ENCODE measurements at regions not wholly inside any gene's neighbourhood (a gene's known extent, or its start where the extent isn't known, plus 50 kb on each side); places are given as distances from the start of the nearest gene placed in this dataset.

DNA sequence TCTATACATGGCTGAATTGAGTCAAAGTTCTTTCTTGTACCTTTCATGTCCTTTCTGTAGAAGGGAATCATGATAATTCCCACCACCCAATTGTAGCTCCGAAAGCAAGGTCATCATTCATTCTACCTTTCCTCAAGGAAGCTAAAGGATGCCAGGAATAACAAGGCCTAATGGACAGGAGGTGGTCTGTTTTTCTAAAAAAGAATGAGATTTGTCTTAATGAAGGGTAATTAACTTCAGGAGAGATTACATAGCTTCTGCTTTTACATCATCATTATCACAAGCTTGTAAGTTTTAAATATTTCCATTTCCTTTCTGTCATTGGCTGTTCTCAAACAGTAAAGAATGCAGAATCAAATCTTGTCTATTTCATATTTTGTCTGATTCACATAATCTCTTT, 249.5 kb upstream of the SORCS1 start:
- POLR2A ChIA-PET (ENCODE audit: partially characterized antibody), result no interaction called here

More for the DNA sequence above, 249.5 kb upstream of the SORCS1 start:
- Histone ChIP-seq H4K5ac (ENCODE audit: insufficient read length, low read depth, low read length) (no peak overlapping the region), H3K56ac (replicated peaks; ENCODE audit: insufficient read length, low read depth, low read length) (no peak overlapping the region), H3K14ac (ENCODE audit: insufficient read length) (no peak overlapping the region), H4K91ac (replicated peaks; ENCODE audit: insufficient read length, low read length) (no peak overlapping the region), H3K4ac (replicated peaks; ENCODE audit: insufficient read length, low read depth, low read length) (no peak overlapping the region), H3K4me3 (ENCODE audit: extremely low read depth in 1 of 4, insufficient read depth in 2 of 4, low read depth in 3 of 4, low read length in 4 of 4) (no peak overlapping the region), H2AFZ (ENCODE audit: low read length) (no peak overlapping the region), H2BK120ac (replicated peaks; ENCODE audit: low read depth, low read length) (no peak overlapping the region), H3K79me2 (ENCODE audit: control insufficient read depth in 1 of 2, insufficient read depth in 2 of 2, low read length in 2 of 2) (no peaks in the 10 kb centered on the region), H2AK5ac (ENCODE audit: low read depth, low read length) (no peak overlapping the region), H4K20me1 (replicated peaks in 1 of 2; ENCODE audit: control insufficient read depth in 1 of 2, insufficient read depth in 2 of 2, low read length in 2 of 2) (no peaks in the 10 kb centered on the region), H3K4me1 (replicated peaks in 1 of 4; ENCODE audit: control insufficient read depth in 3 of 4, insufficient read depth in 4 of 4, low read length in 3 of 4) (no peaks in the 10 kb centered on the region), H3K9me3 (ENCODE audit: insufficient read depth in 2 of 2, low read depth in 1 of 2, low read length in 1 of 2) (no peaks in the 10 kb centered on the region), H2BK5ac (ENCODE audit: low read depth, low read length) (no peak overlapping the region), H3K27ac (ENCODE audit: low read depth, low read length) (no peak overlapping the region), H3K9ac (replicated peaks in 1 of 4; ENCODE audit: extremely low read depth in 1 of 4, low read depth in 3 of 4, low read length in 3 of 4) (no peak overlapping the region), H3K27me3 (replicated peaks in 1 of 4; ENCODE audit: control insufficient read depth in 3 of 4, extremely low read depth in 1 of 4, insufficient read depth in 3 of 4, low read length in 3 of 4) (no peaks in the 10 kb centered on the region; a peak in 1 of 7 replicates), H2BK15ac (ENCODE audit: low read length) (no peak overlapping the region), H2BK12ac (ENCODE audit: low read depth, low read length) (no peak overlapping the region), H3K79me1 (ENCODE audit: low read depth, low read length) (no peaks in the 10 kb centered on the region), H3K18ac (ENCODE audit: extremely low read depth, low read length) (no peak overlapping the region), H3K23ac (ENCODE audit: insufficient read length) (no peak overlapping the region), H4K8ac (ENCODE audit: extremely low read depth, insufficient read depth, low read length) (no peak overlapping the region), H3K4me2 (ENCODE audit: insufficient read depth in 1 of 2, low read depth in 2 of 2, low read length in 2 of 2) (no peak overlapping the region), H3K36me3 (ENCODE audit: control insufficient read depth in 2 of 4, insufficient read depth in 4 of 4, low read length in 3 of 4) (no peaks in the 10 kb centered on the region), H3K23me2 (ENCODE audit: low read depth, low read length) (no peaks in the 10 kb centered on the region), H2BK20ac (ENCODE audit: low read length) (no peak overlapping the region)
- WGBS, 2 experiments (ENCODE audit: extremely low coverage in 1 of 2, insufficient coverage in 1 of 2, insufficient read length in 1 of 2, insufficient replicate concordance in 2 of 2, low coverage in 1 of 2, low lambda C conversion rate in 2 of 2, missing lambda C conversion rate in 1 of 2), result 100% methylated on average over 1 of the region's 1 CpG; no CpG with 5 or more reads in 1 of the 2 experiments
- FAIRE-seq, result no peak
- DNase-seq (ENCODE audit: low read depth in 1 of 2, low spot score in 2 of 2), result no peak
- CTCF ChIA-PET (ENCODE audit: partially characterized antibody), result no interaction called here
- no peak for TF ChIP-seq RBBP5 (IDR thresholded peaks at IDR 0.05; ENCODE audit: borderline replicate concordance, low read depth, low read length)
- TF ChIP-seq JUND (IDR thresholded peaks at IDR 0.05; ENCODE audit: low read length), result no peak
- no peak for TF ChIP-seq RNF2 (IDR thresholded peaks at IDR 0.05; ENCODE audit: borderline replicate concordance, low read depth, low read length, missing control alignments, poor library complexity, severe bottlenecking)
- no peak for TF ChIP-seq SIN3A (conservative IDR thresholded peaks at IDR 0.05 in 1 of 2, IDR thresholded peaks at IDR 0.05 in 1 of 2; ENCODE audit: low read depth in 1 of 2, low read length in 2 of 2)
- TF ChIP-seq KDM4A (IDR thresholded peaks at IDR 0.05; ENCODE audit: low read depth, low read length, severe bottlenecking), result no peak
